GM12872 (cell line): ENCODE measurements at regions not wholly inside any gene's neighbourhood (a gene's known extent, or its start where the extent isn't known, plus 50 kb on each side); places are given as distances from the start of the nearest gene placed in this dataset.

ENCODE experiments used
- CTCF ChIP-seq: IDR thresholded peaks from 3 replicates; pipeline ENCODE4 v1.5.1; 2011; ENCODE audit warnings: low read depth, mild to moderate bottlenecking, low read length, moderate library complexity; ENCODE audit not compliant: insufficient read depth

- no peak for TF ChIP-seq CTCF
Measured at GRCh38 chr4:127533028-127533700, 99.6 kb upstream of the INTU start.

- no peak for TF ChIP-seq CTCF
Measured at GRCh38 chr4:127534041-127534825, 98.5 kb upstream of the INTU start.

GRCh38 chr4:127538016-127538415 lies 94.7 kb upstream of the INTU start:
- TF ChIP-seq CTCF: no peak

GRCh38 chr4:127540497-127541025 lies 92.2 kb upstream of the INTU start:
- no peak for TF ChIP-seq CTCF

GRCh38 chr4:127545271-127545670 lies 87.5 kb upstream of the INTU start:
- TF ChIP-seq CTCF: no peak

- no peak for TF ChIP-seq CTCF
Measured at GRCh38 chr4:127548990-127549925, 83.5 kb upstream of the INTU start.

GRCh38 chr4:127555106-127555505 lies 77.7 kb upstream of the INTU start:
- TF ChIP-seq CTCF: no peak
